GM19328 (cell line): ENCODE measurements at regions not wholly inside any gene's neighbourhood (a gene's known extent, or its start where the extent isn't known, plus 50 kb on each side); places are given as distances from the start of the nearest gene placed in this dataset.
"Not testable (repeated sequence)": the region's sequence is repeated elsewhere in the genome, so short reads cannot be mapped to it uniquely, and the experiment has no call there.

ENCODE experiments used
- ATAC-seq: cut with Tn5 transposase; IDR thresholded peaks from one replicate; pipeline ENCODE4 v1.9.1; 2021; ENCODE audit warnings: mild to moderate bottlenecking, moderate library complexity; ENCODE audit not compliant: unreplicated experiment

DNA sequence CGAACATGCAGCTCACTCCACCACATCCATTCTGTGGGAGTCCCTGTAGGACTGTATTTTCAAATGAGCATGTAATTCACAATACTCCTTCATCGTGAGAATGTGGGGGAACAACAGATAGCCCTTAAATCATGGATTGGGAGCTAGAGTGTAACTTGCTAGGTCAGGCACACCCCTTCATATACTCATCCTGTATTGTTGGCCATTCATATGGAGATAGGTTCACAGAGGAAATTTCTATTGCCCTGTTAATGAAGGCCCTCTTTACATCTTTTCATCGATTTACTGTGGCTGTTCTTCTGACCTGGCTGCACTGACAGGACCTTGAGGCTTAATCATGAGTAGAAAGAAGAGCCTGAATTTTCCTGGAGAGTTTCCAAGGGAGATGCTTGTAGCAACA, 193.8 kb upstream of the DPP10 start:
- ATAC-seq: no peak

DNA sequence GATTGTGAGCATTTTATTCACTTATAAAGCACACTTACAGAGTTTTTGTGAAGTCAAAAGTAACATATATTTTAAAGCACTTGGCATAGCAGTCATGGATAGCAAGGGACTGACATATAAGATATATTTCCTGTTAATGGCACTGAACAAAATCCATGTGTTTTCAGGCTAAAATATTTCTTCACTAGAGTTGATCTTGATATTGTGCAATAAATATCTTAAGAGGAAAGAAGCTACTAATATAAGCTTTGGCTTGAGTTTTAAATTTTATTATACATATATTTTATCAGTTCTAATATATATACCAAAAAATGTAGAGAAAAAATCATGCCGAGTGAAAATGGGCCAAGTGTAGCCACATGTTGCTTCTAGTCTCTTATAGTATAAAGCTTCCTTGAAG, 189.7 kb upstream of the DPP10 start:
- ATAC-seq: no peak

DNA sequence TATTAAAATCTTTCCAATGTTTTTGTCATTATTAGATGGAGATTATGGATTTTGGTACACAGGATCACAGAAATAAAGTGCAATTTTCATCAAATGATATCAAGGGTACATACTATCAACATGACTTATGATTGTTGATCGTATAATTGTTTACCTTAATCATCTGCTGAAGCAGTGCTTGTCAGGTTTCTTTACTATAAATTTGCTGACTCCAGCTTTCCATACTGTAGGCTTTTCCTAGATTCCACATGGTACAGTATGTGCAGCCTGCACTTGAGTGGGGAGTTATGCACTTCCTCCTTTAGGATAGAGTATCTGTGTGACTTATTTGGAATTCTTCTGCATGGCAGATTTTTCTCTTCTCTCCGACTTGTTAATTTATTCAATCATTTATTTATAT, 187.6 kb upstream of the DPP10 start:
- ATAC-seq: no peak

GRCh38 chr2:114259389-114259788, 183.1 kb upstream of the DPP10 start:
- ATAC-seq: no peak

GRCh38 chr2:114261366-114261765, 181.1 kb upstream of the DPP10 start:
- no peak for ATAC-seq

GRCh38 chr2:114265261-114265660, 177.2 kb upstream of the DPP10 start:
- no peak for ATAC-seq

- no peak for ATAC-seq
These were observed 167.5 kb upstream of the DPP10 start for GRCh38 chr2:114274957-114275356.

DNA sequence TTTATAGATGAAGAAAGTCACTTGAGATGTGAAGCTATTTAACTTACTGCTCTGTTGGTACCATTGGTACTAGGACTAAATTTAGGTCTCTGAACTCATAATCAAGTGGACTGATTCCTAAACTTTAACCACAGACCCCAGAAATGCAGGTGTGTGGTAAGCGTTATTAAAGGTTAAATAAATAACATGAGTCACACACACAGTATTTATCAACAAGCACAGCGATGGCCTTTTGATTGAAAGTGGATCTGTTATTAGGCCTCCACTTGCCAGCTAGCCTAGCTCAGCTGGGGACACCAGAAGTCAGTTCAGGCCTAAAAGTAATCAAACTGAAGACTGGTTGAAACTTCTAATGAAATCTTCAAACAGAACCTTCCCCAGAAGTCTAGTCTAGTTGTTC, 161.3 kb upstream of the DPP10 start:
- no peak for ATAC-seq

- ATAC-seq: no peak
These were observed 158.7 kb upstream of the DPP10 start for GRCh38 chr2:114283774-114284173.

DNA sequence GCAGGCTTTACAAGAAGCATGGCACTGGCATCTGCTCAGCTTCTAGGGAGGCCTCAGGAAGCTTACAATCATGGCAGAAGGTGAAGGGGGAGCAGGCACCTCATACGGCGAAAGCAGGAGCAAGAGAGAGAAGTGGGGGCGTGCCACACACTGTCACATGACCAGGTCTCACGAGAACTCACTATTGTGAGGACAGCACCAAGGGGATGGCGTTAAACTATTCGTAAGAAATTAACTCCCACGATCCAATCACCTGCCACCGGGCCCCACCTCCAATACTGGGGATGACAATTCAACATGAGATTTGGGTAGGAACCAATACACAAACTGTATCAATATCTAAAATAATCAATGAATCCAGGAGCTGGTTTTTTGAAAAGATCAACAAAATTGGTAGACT, 156.0 kb upstream of the DPP10 start:
- no peak for ATAC-seq

DNA sequence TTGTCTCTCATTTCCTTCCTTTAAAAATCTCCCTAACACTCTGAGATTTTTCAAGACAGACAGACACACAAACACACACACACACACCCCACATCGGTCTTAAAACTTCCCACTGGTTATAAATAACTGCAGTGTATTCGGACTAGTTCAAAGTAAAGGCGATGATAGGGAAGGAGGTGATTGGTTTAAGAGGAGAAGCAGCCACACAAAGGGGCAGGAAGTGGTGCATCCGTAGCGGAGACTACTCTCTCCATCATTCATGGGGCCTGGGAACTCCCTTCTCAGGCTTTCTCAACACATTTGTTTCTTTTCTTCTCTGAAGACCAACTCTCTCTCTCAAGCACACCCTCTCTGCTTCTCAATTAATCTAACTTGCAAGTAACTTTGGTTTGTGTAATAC, 149.1 kb upstream of the DPP10 start:
- no peak for ATAC-seq

- ATAC-seq: no peak
These were observed 147.7 kb upstream of the DPP10 start for GRCh38 chr2:114294741-114295140.

DNA sequence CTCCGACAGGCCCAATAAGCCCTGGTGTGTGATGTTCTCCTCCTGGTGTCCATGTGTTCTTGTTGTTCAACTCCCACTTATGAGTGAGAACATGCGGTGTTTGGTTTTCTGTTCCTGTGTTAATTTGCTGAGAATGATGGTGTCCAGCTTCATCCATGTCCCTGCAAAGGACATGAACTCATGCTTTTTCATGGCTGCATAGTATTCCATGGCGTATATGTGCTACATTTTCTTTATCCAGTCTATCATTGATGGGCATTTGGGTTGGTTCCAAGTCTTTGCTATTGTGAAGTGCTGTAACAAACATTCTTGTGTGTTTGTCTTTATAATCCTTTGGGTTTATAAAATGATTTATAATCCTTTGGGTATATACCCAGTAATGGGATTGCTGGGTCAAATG, 142.1 kb upstream of the DPP10 start:
- ATAC-seq: not testable (repeated sequence)

- no peak for ATAC-seq
These were observed 125.7 kb upstream of the DPP10 start for GRCh38 chr2:114316532-114317300.

DNA sequence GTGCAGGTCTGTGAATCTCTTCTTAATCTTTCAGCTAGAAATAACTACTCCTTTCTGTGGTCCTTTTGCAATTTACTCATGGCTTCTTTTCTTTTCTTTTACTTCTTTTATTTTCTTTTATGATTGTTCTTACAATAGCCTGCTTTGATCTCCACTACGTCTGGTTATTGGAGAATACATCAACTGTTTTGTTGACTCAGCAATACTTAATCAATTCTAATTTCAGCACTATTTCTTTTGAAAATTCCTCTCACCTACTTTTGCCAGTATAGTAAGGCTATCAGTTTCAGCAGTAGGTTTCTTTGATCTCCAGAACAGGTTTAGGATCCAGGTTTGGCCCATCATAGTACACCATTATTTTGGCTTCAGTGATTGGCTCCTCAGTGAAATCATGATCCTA, 111.8 kb upstream of the DPP10 start:
- no peak for ATAC-seq

DNA sequence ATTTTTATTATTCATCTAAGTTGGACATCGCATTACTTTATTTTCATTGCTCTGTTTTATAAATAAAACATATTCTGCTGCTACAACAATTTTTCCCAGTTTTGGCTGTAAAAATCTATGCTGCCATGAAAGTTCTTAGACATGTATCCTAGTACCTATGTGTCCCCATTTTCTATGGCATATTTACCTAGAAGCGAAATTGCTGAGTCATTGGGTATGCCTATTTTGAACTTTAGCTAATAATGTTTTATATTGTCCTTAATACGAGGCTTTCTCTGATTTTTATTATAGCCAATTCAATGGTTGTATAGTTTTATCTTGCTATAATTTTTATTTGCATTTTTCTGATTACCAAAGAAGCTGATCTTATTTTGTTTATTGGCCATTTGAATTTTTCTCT, 110.5 kb upstream of the DPP10 start:
- no peak for ATAC-seq

DNA sequence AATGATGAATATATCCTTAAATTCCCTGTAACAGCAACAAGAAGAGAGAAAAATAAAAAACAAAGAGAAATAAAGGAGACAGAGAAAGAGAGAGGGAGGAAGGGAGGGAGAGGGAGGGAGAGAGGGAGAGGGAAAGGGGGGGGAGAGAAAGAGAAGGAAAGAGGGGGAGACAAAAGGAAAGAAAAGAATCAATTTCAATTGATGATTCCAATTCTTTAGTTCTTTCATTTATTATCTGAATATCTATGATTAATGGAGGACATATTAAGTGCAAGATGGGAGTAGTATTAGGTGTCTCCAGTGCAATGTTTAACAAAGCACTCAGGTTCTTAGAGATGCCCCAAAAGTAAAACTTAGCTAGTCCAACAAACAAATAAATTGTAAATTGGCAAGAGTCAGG, 97.2 kb upstream of the DPP10 start:
- no peak for ATAC-seq

DNA sequence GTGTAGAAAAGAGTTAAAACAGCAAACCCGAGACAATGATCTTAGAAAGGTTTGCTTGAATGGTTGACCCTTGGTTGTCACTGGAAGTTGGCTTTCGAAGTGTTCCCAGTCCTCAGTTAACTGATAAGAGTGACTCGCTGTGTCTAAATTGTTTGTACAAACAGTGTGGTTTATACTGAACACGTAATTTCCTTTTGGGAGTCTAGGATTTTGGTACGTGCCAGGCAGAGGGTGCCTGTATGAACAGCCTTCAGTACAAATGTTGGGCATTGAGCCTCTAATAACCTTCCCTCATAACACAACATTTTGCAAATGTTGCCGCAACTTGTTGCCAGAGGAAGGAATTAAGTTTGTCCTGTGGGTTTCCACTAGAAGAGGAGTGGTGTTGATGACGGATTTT, 95.8 kb upstream of the DPP10 start:
- ATAC-seq: no peak

DNA sequence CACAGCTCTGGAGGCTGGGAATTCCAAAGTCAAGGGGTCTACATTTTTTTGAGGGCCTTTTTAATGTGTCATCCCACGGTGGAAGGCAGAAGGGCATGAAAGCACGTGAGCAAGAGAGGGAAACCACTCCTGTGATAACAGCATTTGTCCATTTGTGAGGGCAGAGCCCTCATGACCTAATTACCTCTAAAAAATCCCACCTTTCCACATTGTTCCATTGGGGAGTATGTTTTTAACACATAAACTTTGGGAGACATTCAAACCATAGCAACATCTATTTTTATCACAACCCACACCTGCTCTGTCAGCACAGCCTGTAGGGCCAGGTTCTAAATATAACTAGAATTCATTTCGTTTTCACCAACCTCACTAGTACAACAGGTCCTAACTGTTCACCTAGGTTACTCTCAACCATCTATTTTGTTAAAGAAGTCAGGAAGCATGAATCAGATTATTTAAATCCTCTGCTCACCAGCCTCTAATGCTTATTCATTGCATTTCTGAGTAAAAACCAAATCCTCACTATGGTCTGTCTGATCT, 92.2 kb upstream of the DPP10 start:
- no peak for ATAC-seq

DNA sequence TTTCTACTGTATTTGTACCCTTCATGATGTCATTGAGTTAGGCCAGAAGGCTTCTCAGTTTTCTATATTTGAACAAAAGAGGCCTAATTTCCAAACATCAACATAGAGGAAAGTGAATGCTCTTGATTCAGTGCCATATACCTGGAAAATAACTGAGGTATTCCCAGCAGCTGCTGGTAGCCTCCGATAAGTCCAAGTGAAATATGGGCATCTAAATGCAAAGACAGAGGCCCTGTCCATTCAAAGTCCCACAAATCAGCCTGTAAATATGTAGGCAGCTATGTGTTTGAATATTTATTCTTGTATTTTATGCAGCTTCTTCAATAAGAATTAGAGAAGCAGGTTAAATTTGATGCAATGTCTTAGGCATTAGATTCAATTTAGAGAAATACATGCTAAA, 89.5 kb upstream of the DPP10 start:
- no peak for ATAC-seq

DNA sequence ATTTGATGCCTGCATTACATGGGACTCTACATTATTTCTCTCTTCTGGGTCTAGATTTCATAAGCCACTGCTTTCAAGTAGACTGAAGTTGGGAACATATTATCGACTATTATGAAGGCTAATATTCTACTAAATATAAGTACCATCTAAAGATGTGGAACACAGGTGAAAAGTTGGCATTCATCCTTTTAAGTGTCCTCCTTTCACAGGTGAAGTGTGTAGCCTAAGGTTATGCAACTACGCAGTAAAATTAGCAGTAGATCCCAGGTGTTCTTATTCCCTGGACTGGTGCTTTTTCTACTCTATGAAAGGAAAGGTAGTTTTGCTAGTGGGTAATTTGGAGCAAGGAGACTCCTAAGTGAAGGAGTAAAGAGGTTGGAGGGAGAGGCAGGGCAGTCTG, 88.2 kb upstream of the DPP10 start:
- no peak for ATAC-seq

DNA sequence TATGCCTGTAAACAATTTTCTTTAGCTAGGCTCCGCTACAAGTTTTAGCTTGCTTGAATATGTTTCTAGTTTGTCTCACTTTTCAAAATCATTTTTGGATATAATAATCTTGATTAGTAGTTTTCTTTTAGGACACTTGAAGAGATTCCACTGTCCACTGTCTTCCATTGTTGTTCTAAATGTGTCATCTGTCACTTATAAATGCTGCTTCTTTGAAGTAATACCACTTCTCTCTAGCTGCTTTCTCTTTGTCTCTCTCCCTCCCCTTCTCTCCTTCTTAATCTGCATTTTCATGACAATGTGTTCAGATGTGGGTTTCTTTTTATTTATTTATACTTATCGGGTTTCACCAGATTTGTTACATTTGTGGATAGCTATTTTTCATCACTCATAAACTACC, 73.7 kb upstream of the DPP10 start:
- no peak for ATAC-seq

- ATAC-seq: not testable (repeated sequence)
These were observed 70.7 kb upstream of the DPP10 start for GRCh38 chr2:114371721-114372120.
